ENCODE measurements at regions not wholly inside any gene's neighbourhood (a gene's known extent, or its start where the extent isn't known, plus 50 kb on each side); places are given as distances from the start of the nearest gene placed in this dataset.
A peak's percentile ranks its signal among the peaks of the same experiment; 100 is the strongest.

GRCh38 chr12:65699251-65699650, 125.0 kb upstream of the HMGA2 start:
- Histone ChIP-seq H3K4me1 (ENCODE audit: low read depth) (no peaks in the 10 kb centered on the region), H3K9me3 (ENCODE audit: low read depth) (no peaks in the 10 kb centered on the region), H3K27me3 (no peaks in the 10 kb centered on the region), H3K4me3 (no peak overlapping the region), H3K36me3 (no peaks in the 10 kb centered on the region), H3K27ac (no peak overlapping the region)
- peak in 1 of 2 donors; percentile 81 for DNase-seq (ENCODE audit: low read depth in 1 of 2, low spot score in 1 of 2)
- TF ChIP-seq CTCF (IDR thresholded peaks at IDR 0.05; ENCODE audit: low read depth, low read length), result peak; percentile 53

GRCh38 chr12:65703176-65703575, 121.1 kb upstream of the HMGA2 start:
- no peak for DNase-seq (ENCODE audit: low read depth in 1 of 2, low spot score in 1 of 2)
- no peaks in the 10 kb centered on the region for H3K36me3 ChIP-seq
- no peak overlapping the region for H3K4me3 ChIP-seq
- H3K27me3 ChIP-seq, result no peaks in the 10 kb centered on the region
- no peaks in the 10 kb centered on the region for H3K9me3 ChIP-seq (ENCODE audit: low read depth)
- TF ChIP-seq CTCF (IDR thresholded peaks at IDR 0.05; ENCODE audit: low read depth, low read length), result no peak
- H3K27ac ChIP-seq, result no peak overlapping the region
- H3K4me1 ChIP-seq (ENCODE audit: low read depth), result no peaks in the 10 kb centered on the region

- Histone ChIP-seq H3K4me1 (ENCODE audit: low read depth) (no peaks in the 10 kb centered on the region), H3K4me3 (no peak overlapping the region), H3K27ac (no peak overlapping the region), H3K9me3 (ENCODE audit: low read depth) (no peaks in the 10 kb centered on the region), H3K36me3 (no peaks in the 10 kb centered on the region), H3K27me3 (no peaks in the 10 kb centered on the region)
- no peak for DNase-seq (ENCODE audit: low read depth in 1 of 2, low spot score in 1 of 2)
- TF ChIP-seq CTCF (IDR thresholded peaks at IDR 0.05; ENCODE audit: low read depth, low read length), result no peak
These were observed 118.9 kb upstream of the HMGA2 start for GRCh38 chr12:65705380-65705876.

DNA sequence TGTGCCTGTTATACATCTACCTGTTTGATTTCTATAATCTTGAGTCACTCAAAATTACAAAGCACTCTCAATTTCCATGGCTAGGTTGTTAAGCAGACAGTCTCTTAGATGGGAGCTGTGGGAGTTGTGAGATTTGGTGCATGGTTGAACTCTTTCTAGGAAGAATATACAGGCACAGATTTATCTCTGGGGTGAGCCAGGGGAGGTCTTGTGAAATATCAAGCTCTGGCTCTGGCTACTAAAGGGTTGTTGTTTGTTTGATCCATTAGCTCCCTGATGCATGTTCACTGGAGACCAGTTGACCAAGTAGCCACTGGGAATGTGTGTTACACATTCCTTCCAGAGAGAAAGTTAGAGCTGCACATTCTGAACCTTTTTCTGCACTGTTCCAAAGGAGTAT, 117.2 kb upstream of the HMGA2 start:
- no peak overlapping the region for H3K27ac ChIP-seq
- no peaks in the 10 kb centered on the region for H3K4me1 ChIP-seq (ENCODE audit: low read depth)
- no peaks in the 10 kb centered on the region for H3K27me3 ChIP-seq
- no peaks in the 10 kb centered on the region for H3K36me3 ChIP-seq
- TF ChIP-seq CTCF (IDR thresholded peaks at IDR 0.05; ENCODE audit: low read depth, low read length), result no peak
- DNase-seq (ENCODE audit: low read depth in 1 of 2, low spot score in 1 of 2), result peak in 1 of 2 donors; percentile 14
- no peaks in the 10 kb centered on the region for H3K9me3 ChIP-seq (ENCODE audit: low read depth)
- no peak overlapping the region for H3K4me3 ChIP-seq

GRCh38 chr12:65712260-65713004, 111.9 kb upstream of the HMGA2 start:
- Histone ChIP-seq H3K9me3 (ENCODE audit: low read depth) (no peaks in the 10 kb centered on the region), H3K4me1 (ENCODE audit: low read depth) (no peaks in the 10 kb centered on the region), H3K36me3 (no peaks in the 10 kb centered on the region), H3K4me3 (no peak overlapping the region), H3K27ac (no peak overlapping the region), H3K27me3 (no peaks in the 10 kb centered on the region)
- no peak for TF ChIP-seq CTCF (IDR thresholded peaks at IDR 0.05; ENCODE audit: low read depth, low read length)
- no peak for DNase-seq (ENCODE audit: low read depth in 1 of 2, low spot score in 1 of 2)

Measured in cardiac muscle cell (in vitro differentiated cells and primary cell).